Endothelial cell of umbilical vein (primary cell): ENCODE measurements at regions not wholly inside any gene's neighbourhood (a gene's known extent, or its start where the extent isn't known, plus 50 kb on each side); places are given as distances from the start of the nearest gene placed in this dataset.

Experiments used
- BruUV-seq: library from RNA; stranded (reverse); fragments of 400-500 nt; replicated peaks from 2 replicates; lab custom pipeline; 2021; lab: Mats Ljungman, UMichigan
- CTCF ChIA-PET: fragments of 300-600, 350-600 bp; sonication (Branson Sonifier 250); formaldehyde crosslinking; loops from one replicate; lab custom pipeline; 2021; ENCODE audit warnings: antibody characterized with exemption, inconsistent platforms; lab: Charles Lee
- POLR2A ChIA-PET: fragments of 300-600, 350-600 bp; sonication (Branson Sonifier 250); formaldehyde crosslinking; loops from one replicate; lab custom pipeline; 2021; ENCODE audit warnings: antibody characterized with exemption, inconsistent platforms; lab: Charles Lee
- DNase-seq: peaks from one replicate; pipeline ENCODE4 v3.0.0-alpha.2; 2011; ENCODE audit warnings: low read depth, low spot score
- FAIRE-seq: peaks from 2 replicates; lab custom pipeline; 2011; peaks lifted over from hg19 to GRCh38; lab: Jason Lieb, UNC
- H2AFZ ChIP-seq: 2 replicates; pipeline ENCODE4 v1.6.0; 2012; ENCODE audit warnings: low read depth, low read length, control low read depth, inconsistent platforms
- H3K27ac ChIP-seq: 2 replicates; pipeline ENCODE4 v1.5.1; 2011; ENCODE audit warnings: low read depth, mild to moderate bottlenecking, control low read depth, low read length, moderate library complexity; ENCODE audit not compliant: insufficient read depth
- H3K27me3 ChIP-seq, 2 experiments: 2 replicates each; pipeline versions ENCODE4 v1.6.0 to v1.6.1; 2011; ENCODE audit warnings: low read length in 2 of 2, mixed read lengths in 1 of 2; ENCODE audit not compliant: control insufficient read depth in 2 of 2, insufficient read depth in 2 of 2
- H3K36me3 ChIP-seq, 2 experiments: 2 replicates in 1 of 2; 3 replicates in 1 of 2; pipeline ENCODE4 v1.5.1; 2011; ENCODE audit warnings: low read length in 2 of 2, mild to moderate bottlenecking in 1 of 2, moderate library complexity in 1 of 2; ENCODE audit not compliant: control insufficient read depth in 2 of 2, insufficient read depth in 2 of 2; ENCODE audit errors: extremely low read depth in 1 of 2
- H3K4me1 ChIP-seq: 3 replicates; pipeline ENCODE4 v1.5.1; 2011; ENCODE audit warnings: mild to moderate bottlenecking, low read length; ENCODE audit not compliant: control insufficient read depth, insufficient read depth; ENCODE audit errors: extremely low read depth
- H3K4me2 ChIP-seq: 2 replicates; pipeline ENCODE4 v1.6.1; 2011; ENCODE audit warnings: low read length, control low read depth, mixed read lengths; ENCODE audit not compliant: insufficient read depth
- H3K4me3 ChIP-seq, 3 experiments: fragments of 200-600 bp in 1 of 3; sonication (generic), shearing (Covaris generic) in 1 of 3; replicated peaks in 1 of 3; 2 replicates each; pipeline ENCODE4 v1.5.1; 2011 to 2016; ENCODE audit warnings: control low read depth in 3 of 3, low read length in 3 of 3, mild to moderate bottlenecking in 2 of 3, inconsistent platforms in 1 of 3, low read depth in 1 of 3, moderate library complexity in 1 of 3; ENCODE audit not compliant: insufficient read depth in 1 of 3
- H3K79me2 ChIP-seq: 2 replicates; pipeline ENCODE4 v1.6.0; 2012; ENCODE audit warnings: low read length, inconsistent platforms; ENCODE audit not compliant: control insufficient read depth, insufficient read depth
- H3K9ac ChIP-seq: replicated peaks from 2 replicates; pipeline ENCODE3; 2011; ENCODE audit warnings: low read length, control low read depth; ENCODE audit not compliant: insufficient read depth; ENCODE audit errors: extremely low read depth
- H3K9me1 ChIP-seq: replicated peaks from 3 replicates; pipeline ENCODE4 v1.6.0; 2011; ENCODE audit warnings: mild to moderate bottlenecking, low read length; ENCODE audit not compliant: control insufficient read depth, insufficient read depth; ENCODE audit errors: extremely low read depth
- H3K9me3 ChIP-seq: replicated peaks from 2 replicates; pipeline ENCODE4 v1.5.1; 2012; ENCODE audit warnings: low read length, inconsistent platforms; ENCODE audit not compliant: control insufficient read depth, insufficient read depth
- H4K20me1 ChIP-seq: replicated peaks from 2 replicates; pipeline ENCODE3; 2011; ENCODE audit warnings: mild to moderate bottlenecking, low read length; ENCODE audit not compliant: control insufficient read depth, insufficient read depth; ENCODE audit errors: extremely low read depth
- EZH2 ChIP-seq: IDR thresholded peaks from 2 replicates; pipeline ENCODE4 v1.6.1; 2012; ENCODE audit warnings: borderline replicate concordance, low read depth, mild to moderate bottlenecking, moderate library complexity, low read length, inconsistent platforms; ENCODE audit not compliant: severe bottlenecking
- FOS ChIP-seq: IDR thresholded peaks from 2 replicates; pipeline ENCODE4 v1.6.1; 2011; ENCODE audit warnings: mild to moderate bottlenecking, low read length, moderate library complexity, borderline replicate concordance; ENCODE audit not compliant: insufficient read depth
- GATA2 ChIP-seq: IDR thresholded peaks from 2 replicates; pipeline ENCODE4 v1.7.0; 2011; ENCODE audit warnings: low read depth, mild to moderate bottlenecking, moderate library complexity, mixed read lengths, low read length; ENCODE audit not compliant: insufficient read length, insufficient read depth
- JUN ChIP-seq: IDR thresholded peaks from 2 replicates; pipeline ENCODE4 v1.6.1; 2011; ENCODE audit warnings: borderline replicate concordance, low read depth; ENCODE audit not compliant: insufficient read length, insufficient read depth
- MAX ChIP-seq: IDR thresholded peaks from 2 replicates; pipeline ENCODE4 v1.6.1; 2011; ENCODE audit not compliant: insufficient read depth, insufficient read length
- MYC ChIP-seq: IDR thresholded peaks from one replicate; pipeline ENCODE4 v1.6.1; 2011; ENCODE audit warnings: mild to moderate bottlenecking, low read depth, low read length
- POLR2A ChIP-seq: IDR thresholded peaks from 2 replicates; pipeline ENCODE4 v1.6.1; 2012; ENCODE audit warnings: low read depth, mild to moderate bottlenecking, control low read depth, low read length
- POLR2AphosphoS5 ChIP-seq: IDR thresholded peaks from 2 replicates; pipeline ENCODE4 v1.6.1; 2012; ENCODE audit warnings: low read depth, mild to moderate bottlenecking, control low read depth, low read length, moderate library complexity; ENCODE audit not compliant: insufficient read depth
- dilution Hi-C: fragments of 300-500 bp; cut with MboI; formaldehyde crosslinking; loops from one replicate; pipeline ENCODE4 v1.15.0; 2019; ENCODE audit warnings: low sequenced_read_pairs; ENCODE audit not compliant: extremely low pct_ligation_motif_present
- intact Hi-C: fragments of 100-400 bp; cut with micrococcal nuclease; formaldehyde crosslinking; loops from one replicate; pipeline ENCODE4 v1.10.0; 2022
- TF ChIP-seq, protein P1 (sequence below), 2 donors: IDR thresholded peaks; 1 replicate in 1 of 2; 2 replicates in 1 of 2; pipeline ENCODE4 v1.5.1; 2011; ENCODE audit warnings: low read length in 2 of 2, mild to moderate bottlenecking in 2 of 2, moderate library complexity in 2 of 2, control low read depth in 1 of 2, inconsistent platforms in 1 of 2, low read depth in 1 of 2; ENCODE audit not compliant: insufficient read depth in 1 of 2; ENCODE audit errors: extremely low read depth in 1 of 2

DNA sequence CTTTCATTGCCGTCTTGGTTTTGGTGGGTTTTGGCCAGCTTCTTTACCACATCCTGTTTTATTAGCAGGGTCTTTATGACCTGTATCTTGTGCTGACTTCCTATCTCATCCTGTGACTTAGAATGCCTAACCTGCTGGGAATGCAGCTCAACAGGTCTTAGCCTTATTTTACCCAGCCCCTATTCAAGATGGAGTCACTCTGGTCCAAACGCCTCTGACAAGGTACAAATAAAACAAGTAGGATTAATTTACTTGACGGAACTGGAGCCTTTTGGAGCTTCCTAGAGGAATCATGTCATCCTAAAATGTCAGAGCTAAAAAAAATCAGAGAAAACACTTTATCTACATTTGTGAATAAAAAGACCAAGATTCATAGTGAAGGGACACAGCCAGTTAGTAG, 66.2 kb upstream of the ATXN3L start:
- no peaks in the 10 kb centered on the region for H3K27me3 ChIP-seq
- H3K9me1 ChIP-seq, result no peaks in the 10 kb centered on the region
- dilution Hi-C loops, result no loop called here
- no peak overlapping the region for H3K9ac ChIP-seq
- no peak overlapping the region for H3K4me3 ChIP-seq
- no peaks in the 10 kb centered on the region for H3K9me3 ChIP-seq
- no peaks in the 10 kb centered on the region for H3K79me2 ChIP-seq
- H2AFZ ChIP-seq, result no peak overlapping the region
- TF ChIP-seq JUN (no peak), FOS (no peak), MYC (no peak), POLR2AphosphoS5 (no peak), MAX (no peak)
- DNase-seq, result no peak
- H3K27ac ChIP-seq, result no peak overlapping the region
- peak; percentile 31 for FAIRE-seq
- BruUV-seq, result no TSS peak
- CTCF ChIA-PET, result no interaction called here
- no peaks in the 10 kb centered on the region for H4K20me1 ChIP-seq
- POLR2A ChIA-PET, result no interaction called here
- intact Hi-C loops, result no loop called here
- H3K4me2 ChIP-seq, result no peak overlapping the region
- no peaks in the 10 kb centered on the region for H3K36me3 ChIP-seq
- H3K4me1 ChIP-seq, result no peaks in the 10 kb centered on the region

DNA sequence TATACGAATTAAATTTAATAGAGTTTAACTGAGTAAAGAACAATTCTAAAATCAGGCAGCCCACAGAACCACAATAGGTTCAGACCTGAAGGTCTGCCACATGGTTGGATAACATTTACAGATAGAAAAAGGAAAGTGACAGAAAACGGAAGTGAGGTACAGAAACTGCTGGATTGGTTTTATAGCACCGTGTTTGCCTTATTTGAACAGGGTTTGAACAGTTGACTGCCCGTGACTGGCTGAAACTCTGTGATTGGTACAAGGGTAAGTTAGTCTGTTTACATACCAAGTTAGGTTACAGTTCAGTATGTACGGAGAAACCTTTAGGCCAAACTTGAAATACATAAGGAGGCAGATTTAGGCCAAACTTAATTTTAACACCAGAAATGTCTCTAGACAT, 64.1 kb upstream of the ATXN3L start:
- H3K36me3 ChIP-seq, result no peaks in the 10 kb centered on the region
- H3K9ac ChIP-seq, result no peak overlapping the region
- no TSS peak for BruUV-seq
- no peak overlapping the region for H2AFZ ChIP-seq
- no peaks in the 10 kb centered on the region for H3K9me1 ChIP-seq
- FAIRE-seq, result no peak
- CTCF ChIA-PET, result no interaction called here
- POLR2A ChIA-PET, result no interaction called here
- no peak for TF ChIP-seq GATA2
- no peak for TF ChIP-seq FOS
- TF ChIP-seq JUN, result no peak
- TF ChIP-seq, protein P1, sequence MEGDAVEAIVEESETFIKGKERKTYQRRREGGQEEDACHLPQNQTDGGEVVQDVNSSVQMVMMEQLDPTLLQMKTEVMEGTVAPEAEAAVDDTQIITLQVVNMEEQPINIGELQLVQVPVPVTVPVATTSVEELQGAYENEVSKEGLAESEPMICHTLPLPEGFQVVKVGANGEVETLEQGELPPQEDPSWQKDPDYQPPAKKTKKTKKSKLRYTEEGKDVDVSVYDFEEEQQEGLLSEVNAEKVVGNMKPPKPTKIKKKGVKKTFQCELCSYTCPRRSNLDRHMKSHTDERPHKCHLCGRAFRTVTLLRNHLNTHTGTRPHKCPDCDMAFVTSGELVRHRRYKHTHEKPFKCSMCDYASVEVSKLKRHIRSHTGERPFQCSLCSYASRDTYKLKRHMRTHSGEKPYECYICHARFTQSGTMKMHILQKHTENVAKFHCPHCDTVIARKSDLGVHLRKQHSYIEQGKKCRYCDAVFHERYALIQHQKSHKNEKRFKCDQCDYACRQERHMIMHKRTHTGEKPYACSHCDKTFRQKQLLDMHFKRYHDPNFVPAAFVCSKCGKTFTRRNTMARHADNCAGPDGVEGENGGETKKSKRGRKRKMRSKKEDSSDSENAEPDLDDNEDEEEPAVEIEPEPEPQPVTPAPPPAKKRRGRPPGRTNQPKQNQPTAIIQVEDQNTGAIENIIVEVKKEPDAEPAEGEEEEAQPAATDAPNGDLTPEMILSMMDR (IDR thresholded peaks at IDR 0.05; ENCODE audit: extremely low read depth in 1 of 2, insufficient read depth in 1 of 2, low read depth in 1 of 2, low read length in 2 of 2), result no peak
- TF ChIP-seq MAX, result no peak
- no peak for TF ChIP-seq POLR2AphosphoS5
- no peak for TF ChIP-seq POLR2A
- no peak for TF ChIP-seq EZH2
- no peak for TF ChIP-seq MYC
- no peaks in the 10 kb centered on the region for H3K79me2 ChIP-seq
- dilution Hi-C loops, result no loop called here
- H3K4me2 ChIP-seq, result no peak overlapping the region
- no peaks in the 10 kb centered on the region for H3K27me3 ChIP-seq
- H3K9me3 ChIP-seq, result no peaks in the 10 kb centered on the region
- H4K20me1 ChIP-seq, result no peaks in the 10 kb centered on the region
- intact Hi-C loops, result no loop called here
- no peak for DNase-seq
- no peak overlapping the region for H3K27ac ChIP-seq
- no peak overlapping the region for H3K4me3 ChIP-seq
- peaks cover 3% of the 10 kb centered on the region for H3K4me1 ChIP-seq
